ENCODE measurements at regions not wholly inside any gene's neighbourhood (a gene's known extent, or its start where the extent isn't known, plus 50 kb on each side); places are given as distances from the start of the nearest gene placed in this dataset.
"Not testable (repeated sequence)": the region's sequence is repeated elsewhere in the genome, so short reads cannot be mapped to it uniquely, and the experiment has no call there.

GRCh38 chr2:138078153-138078552 is 113.9 kb downstream of the HNMT start:
- DNase-seq (ENCODE audit: low read depth) = no peak
- CTCF ChIA-PET = no interaction called here
- H3K4me3 ChIP-seq (ENCODE audit: low read depth, low read length) = no peak overlapping the region
- H3K27me3 ChIP-seq (ENCODE audit: control insufficient read depth, insufficient read depth, low read length) = no peaks in the 10 kb centered on the region
- TF ChIP-seq CTCF (IDR thresholded peaks at IDR 0.05; ENCODE audit: insufficient read depth, low read depth, low read length) = no peak
- POLR2A ChIA-PET = interaction anchor here (0.6 kb wide), 2 partner anchors 365 to 644 kb away, joined by 3 read pairs; no protein-coding TSS in a partner anchor
- H3K36me3 ChIP-seq (ENCODE audit: control insufficient read depth, insufficient read depth, low read length) = no peaks in the 10 kb centered on the region

GRCh38 chr2:138079976-138080375 is 115.7 kb downstream of the HNMT start:
- H3K27me3 ChIP-seq (ENCODE audit: control insufficient read depth, insufficient read depth, low read length) = no peaks in the 10 kb centered on the region
- ChIA-PET CTCF (interaction anchor here (0.9 to 2.0 kb wide), 3 partner anchors 9 to 13 kb away, joined by 3 to 7 read pairs (median 4); no protein-coding TSS in a partner anchor), POLR2A (no interaction called here)
- no peak for DNase-seq (ENCODE audit: low read depth)
- no peaks in the 10 kb centered on the region for H3K36me3 ChIP-seq (ENCODE audit: control insufficient read depth, insufficient read depth, low read length)
- H3K4me3 ChIP-seq (ENCODE audit: low read depth, low read length) = no peak overlapping the region
- TF ChIP-seq CTCF (IDR thresholded peaks at IDR 0.05; ENCODE audit: insufficient read depth, low read depth, low read length) = no peak

GRCh38 chr2:138081225-138082073 is 117.2 kb downstream of the HNMT start:
- no peak for TF ChIP-seq CTCF (IDR thresholded peaks at IDR 0.05; ENCODE audit: insufficient read depth, low read depth, low read length)
- CTCF ChIA-PET = interaction anchor here (1.0 to 1.6 kb wide), 2 partner anchors 9 to 11 kb away, joined by 3 to 4 read pairs; no protein-coding TSS in a partner anchor
- H3K36me3 ChIP-seq (ENCODE audit: control insufficient read depth, insufficient read depth, low read length) = no peaks in the 10 kb centered on the region
- no peak for DNase-seq (ENCODE audit: low read depth)
- no peak overlapping the region for H3K4me3 ChIP-seq (ENCODE audit: low read depth, low read length)
- H3K27me3 ChIP-seq (ENCODE audit: control insufficient read depth, insufficient read depth, low read length) = no peaks in the 10 kb centered on the region
- POLR2A ChIA-PET = no interaction called here

- Histone ChIP-seq H3K4me3 (ENCODE audit: low read depth, low read length) (no peak overlapping the region), H3K27me3 (ENCODE audit: control insufficient read depth, insufficient read depth, low read length) (peaks cover 3% of the 10 kb centered on the region), H3K36me3 (ENCODE audit: control insufficient read depth, insufficient read depth, low read length) (no peaks in the 10 kb centered on the region)
- DNase-seq (ENCODE audit: low read depth) = no peak
- ChIA-PET POLR2A (no interaction called here), CTCF (no interaction called here)
- no peak for TF ChIP-seq CTCF (IDR thresholded peaks at IDR 0.05; ENCODE audit: insufficient read depth, low read depth, low read length)
These were observed 119.9 kb downstream of the HNMT start for GRCh38 chr2:138084206-138084605.

GRCh38 chr2:138085441-138085840 is 121.2 kb downstream of the HNMT start:
- ChIA-PET POLR2A (interaction anchor here (0.7 kb wide), 1 partner anchor 50 kb away, joined by 3 read pairs; no protein-coding TSS in a partner anchor), CTCF (interaction anchor here (0.6 to 1.0 kb wide), 3 partner anchors 123 to 188 kb away, joined by 3 to 4 read pairs (median 4); no protein-coding TSS in a partner anchor)

More at GRCh38 chr2:138085441-138085840, 121.2 kb downstream of the HNMT start:
- H3K36me3 ChIP-seq (ENCODE audit: control insufficient read depth, insufficient read depth, low read length); H3K27me3 ChIP-seq (ENCODE audit: control insufficient read depth, insufficient read depth, low read length); H3K4me3 ChIP-seq (ENCODE audit: low read depth, low read length): not testable (repeated sequence)
- peak; percentile 42 for DNase-seq (ENCODE audit: low read depth)

All from BJ (cell line).